ENCODE measurements at regions not wholly inside any gene's neighbourhood (a gene's known extent, or its start where the extent isn't known, plus 50 kb on each side); places are given as distances from the start of the nearest gene placed in this dataset.

DNA sequence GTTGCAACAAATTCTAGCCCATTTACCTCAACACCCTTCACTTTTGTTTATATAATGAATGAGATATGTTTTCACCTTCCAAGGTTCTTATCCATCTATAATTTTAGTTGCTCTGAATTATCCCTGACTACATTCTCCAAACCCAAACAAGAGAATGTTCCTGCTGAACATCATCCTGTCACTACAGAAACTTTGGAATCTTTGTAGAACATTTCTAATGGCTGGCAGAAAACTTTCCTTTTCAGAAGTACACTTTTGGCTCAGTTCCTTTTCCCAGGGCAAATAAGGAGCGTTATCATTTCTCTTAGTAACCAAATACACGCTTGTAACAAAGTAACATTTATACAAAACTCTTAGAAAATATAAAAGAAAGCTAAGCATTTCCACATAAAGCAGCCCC, 860.6 kb upstream of the SEMA6A start:
- TF ChIP-seq EZH2phosphoT487 (IDR thresholded peaks at IDR 0.05; ENCODE audit: low read length): no peak
- TF ChIP-seq, protein P1, sequence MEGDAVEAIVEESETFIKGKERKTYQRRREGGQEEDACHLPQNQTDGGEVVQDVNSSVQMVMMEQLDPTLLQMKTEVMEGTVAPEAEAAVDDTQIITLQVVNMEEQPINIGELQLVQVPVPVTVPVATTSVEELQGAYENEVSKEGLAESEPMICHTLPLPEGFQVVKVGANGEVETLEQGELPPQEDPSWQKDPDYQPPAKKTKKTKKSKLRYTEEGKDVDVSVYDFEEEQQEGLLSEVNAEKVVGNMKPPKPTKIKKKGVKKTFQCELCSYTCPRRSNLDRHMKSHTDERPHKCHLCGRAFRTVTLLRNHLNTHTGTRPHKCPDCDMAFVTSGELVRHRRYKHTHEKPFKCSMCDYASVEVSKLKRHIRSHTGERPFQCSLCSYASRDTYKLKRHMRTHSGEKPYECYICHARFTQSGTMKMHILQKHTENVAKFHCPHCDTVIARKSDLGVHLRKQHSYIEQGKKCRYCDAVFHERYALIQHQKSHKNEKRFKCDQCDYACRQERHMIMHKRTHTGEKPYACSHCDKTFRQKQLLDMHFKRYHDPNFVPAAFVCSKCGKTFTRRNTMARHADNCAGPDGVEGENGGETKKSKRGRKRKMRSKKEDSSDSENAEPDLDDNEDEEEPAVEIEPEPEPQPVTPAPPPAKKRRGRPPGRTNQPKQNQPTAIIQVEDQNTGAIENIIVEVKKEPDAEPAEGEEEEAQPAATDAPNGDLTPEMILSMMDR (IDR thresholded peaks at IDR 0.05; ENCODE audit: low read length): no peak
